ENCODE measurements at regions not wholly inside any gene's neighbourhood (a gene's known extent, or its start where the extent isn't known, plus 50 kb on each side); places are given as distances from the start of the nearest gene placed in this dataset.

DNA sequence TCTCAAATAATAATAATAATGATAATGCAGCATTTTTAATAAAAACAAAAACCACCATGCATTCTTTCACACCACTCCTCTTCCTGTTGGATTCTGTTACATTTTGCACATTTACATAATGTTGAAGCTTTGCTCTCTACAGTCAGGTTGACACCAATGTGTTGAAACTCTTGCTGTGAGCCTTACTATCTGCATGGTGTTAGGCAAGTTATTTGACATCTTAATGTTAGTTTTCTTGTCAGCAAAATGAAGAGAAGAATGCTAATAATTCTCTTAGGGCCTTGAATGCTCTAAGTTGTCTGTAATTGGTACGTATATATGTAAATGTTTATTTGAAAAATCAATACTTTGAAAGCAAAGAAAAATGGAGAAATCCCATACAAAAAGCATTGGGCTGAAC, 525.5 kb upstream of the PTGER4 start:
- no peak overlapping the region for H3K9ac ChIP-seq (ENCODE audit: control insufficient read depth, extremely low read depth, insufficient read depth, low read length)
- H3K27ac ChIP-seq (ENCODE audit: control insufficient read depth, insufficient read depth, low read length): no peak overlapping the region
- no peaks in the 10 kb centered on the region for H3K9me1 ChIP-seq (ENCODE audit: control insufficient read depth, extremely low read depth, insufficient read depth, low read length)
- H3K4me3 ChIP-seq (ENCODE audit: control insufficient read depth in 2 of 3, extremely low read depth in 1 of 3, insufficient read depth in 2 of 3, low read depth in 1 of 3, low read length in 3 of 3): no peak overlapping the region
- H2AFZ ChIP-seq (ENCODE audit: control insufficient read depth, low read length): no peak overlapping the region
- H3K27me3 ChIP-seq (ENCODE audit: control insufficient read depth, extremely low read depth, insufficient read depth, low read length): no peaks in the 10 kb centered on the region
- FAIRE-seq (no peak), DNase-seq (ENCODE audit: low read depth, low spot score) (no peak)
- H4K20me1 ChIP-seq (ENCODE audit: control insufficient read depth, extremely low read depth, insufficient read depth, low read length): no peaks in the 10 kb centered on the region
- no peak overlapping the region for H3K4me2 ChIP-seq (ENCODE audit: control insufficient read depth, extremely low read depth, insufficient read depth, low read depth, low read length)
- dilution Hi-C loops (cut with MboI; ENCODE audit: extremely low pct_ligation_motif_present, low sequenced_read_pairs): no loop called here
- no peaks in the 10 kb centered on the region for H3K36me3 ChIP-seq (ENCODE audit: control insufficient read depth in 2 of 2, extremely low read depth in 1 of 2, insufficient read depth in 2 of 2, low read length in 2 of 2)
- H3K79me2 ChIP-seq (ENCODE audit: control insufficient read depth, insufficient read depth, low read length): no peaks in the 10 kb centered on the region
- TF ChIP-seq EZH2 (IDR thresholded peaks at IDR 0.05; ENCODE audit: low read length): no peak
- TF ChIP-seq, protein P1, sequence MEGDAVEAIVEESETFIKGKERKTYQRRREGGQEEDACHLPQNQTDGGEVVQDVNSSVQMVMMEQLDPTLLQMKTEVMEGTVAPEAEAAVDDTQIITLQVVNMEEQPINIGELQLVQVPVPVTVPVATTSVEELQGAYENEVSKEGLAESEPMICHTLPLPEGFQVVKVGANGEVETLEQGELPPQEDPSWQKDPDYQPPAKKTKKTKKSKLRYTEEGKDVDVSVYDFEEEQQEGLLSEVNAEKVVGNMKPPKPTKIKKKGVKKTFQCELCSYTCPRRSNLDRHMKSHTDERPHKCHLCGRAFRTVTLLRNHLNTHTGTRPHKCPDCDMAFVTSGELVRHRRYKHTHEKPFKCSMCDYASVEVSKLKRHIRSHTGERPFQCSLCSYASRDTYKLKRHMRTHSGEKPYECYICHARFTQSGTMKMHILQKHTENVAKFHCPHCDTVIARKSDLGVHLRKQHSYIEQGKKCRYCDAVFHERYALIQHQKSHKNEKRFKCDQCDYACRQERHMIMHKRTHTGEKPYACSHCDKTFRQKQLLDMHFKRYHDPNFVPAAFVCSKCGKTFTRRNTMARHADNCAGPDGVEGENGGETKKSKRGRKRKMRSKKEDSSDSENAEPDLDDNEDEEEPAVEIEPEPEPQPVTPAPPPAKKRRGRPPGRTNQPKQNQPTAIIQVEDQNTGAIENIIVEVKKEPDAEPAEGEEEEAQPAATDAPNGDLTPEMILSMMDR (optimal IDR thresholded peaks at IDR 0.05 in 1 of 3, IDR thresholded peaks at IDR 0.05 in 1 of 3, conservative IDR thresholded peaks at IDR 0.05 in 1 of 3; ENCODE audit: extremely low read depth in 1 of 3, insufficient read depth in 2 of 3, low read length in 3 of 3): no peak
- H3K9me3 ChIP-seq (ENCODE audit: control insufficient read depth, low read depth, low read length): no peaks in the 10 kb centered on the region
- no peaks in the 10 kb centered on the region for H3K4me1 ChIP-seq (ENCODE audit: control insufficient read depth, extremely low read depth, insufficient read depth, low read length)

DNA sequence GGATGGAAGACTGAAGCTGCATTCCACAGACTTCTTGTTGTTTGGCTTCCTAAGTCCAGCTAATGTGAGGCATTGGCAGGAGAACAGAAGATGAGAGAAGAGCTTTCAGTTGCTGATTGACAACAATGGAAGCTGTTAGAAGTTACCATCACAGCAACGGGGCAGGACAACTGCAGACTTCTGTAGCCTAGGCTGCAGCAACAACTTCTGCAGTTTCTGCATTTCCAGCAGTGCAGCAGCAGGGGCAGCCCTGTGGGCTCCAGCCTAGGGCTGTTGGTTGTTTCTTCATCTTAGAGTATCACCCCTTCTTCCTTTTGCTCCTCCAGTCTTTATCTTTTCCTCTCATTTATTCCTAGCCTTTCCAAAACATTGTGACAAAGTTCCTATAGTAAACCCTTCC, 528.8 kb upstream of the PTGER4 start:
- H3K27ac ChIP-seq (ENCODE audit: control insufficient read depth, insufficient read depth, low read length): no peak overlapping the region
- FAIRE-seq (no peak), DNase-seq (ENCODE audit: low read depth, low spot score) (no peak)
- H3K27me3 ChIP-seq (ENCODE audit: control insufficient read depth, extremely low read depth, insufficient read depth, low read length): no peaks in the 10 kb centered on the region
- no peaks in the 10 kb centered on the region for H3K9me1 ChIP-seq (ENCODE audit: control insufficient read depth, extremely low read depth, insufficient read depth, low read length)
- H3K36me3 ChIP-seq (ENCODE audit: control insufficient read depth in 2 of 2, extremely low read depth in 1 of 2, insufficient read depth in 2 of 2, low read length in 2 of 2): no peaks in the 10 kb centered on the region
- H3K4me1 ChIP-seq (ENCODE audit: control insufficient read depth, extremely low read depth, insufficient read depth, low read length): no peaks in the 10 kb centered on the region
- no peaks in the 10 kb centered on the region for H3K9me3 ChIP-seq (ENCODE audit: control insufficient read depth, low read depth, low read length)
- TF ChIP-seq, protein P1 (optimal IDR thresholded peaks at IDR 0.05 in 1 of 3, IDR thresholded peaks at IDR 0.05 in 1 of 3, conservative IDR thresholded peaks at IDR 0.05 in 1 of 3; ENCODE audit: extremely low read depth in 1 of 3, insufficient read depth in 2 of 3, low read length in 3 of 3): no peak
- no peak for TF ChIP-seq EZH2 (IDR thresholded peaks at IDR 0.05; ENCODE audit: low read length)
- no peaks in the 10 kb centered on the region for H4K20me1 ChIP-seq (ENCODE audit: control insufficient read depth, extremely low read depth, insufficient read depth, low read length)
- dilution Hi-C loops (cut with MboI; ENCODE audit: extremely low pct_ligation_motif_present, low sequenced_read_pairs): no loop called here
- no peak overlapping the region for H2AFZ ChIP-seq (ENCODE audit: control insufficient read depth, low read length)
- no peak overlapping the region for H3K4me2 ChIP-seq (ENCODE audit: control insufficient read depth, extremely low read depth, insufficient read depth, low read depth, low read length)
- no peak overlapping the region for H3K4me3 ChIP-seq (ENCODE audit: control insufficient read depth in 2 of 3, extremely low read depth in 1 of 3, insufficient read depth in 2 of 3, low read depth in 1 of 3, low read length in 3 of 3)
- no peak overlapping the region for H3K9ac ChIP-seq (ENCODE audit: control insufficient read depth, extremely low read depth, insufficient read depth, low read length)
- no peaks in the 10 kb centered on the region for H3K79me2 ChIP-seq (ENCODE audit: control insufficient read depth, insufficient read depth, low read length)
